ENCODE measurements at regions not wholly inside any gene's neighbourhood (a gene's known extent, or its start where the extent isn't known, plus 50 kb on each side); places are given as distances from the start of the nearest gene placed in this dataset.

- TF ChIP-seq, protein P1, sequence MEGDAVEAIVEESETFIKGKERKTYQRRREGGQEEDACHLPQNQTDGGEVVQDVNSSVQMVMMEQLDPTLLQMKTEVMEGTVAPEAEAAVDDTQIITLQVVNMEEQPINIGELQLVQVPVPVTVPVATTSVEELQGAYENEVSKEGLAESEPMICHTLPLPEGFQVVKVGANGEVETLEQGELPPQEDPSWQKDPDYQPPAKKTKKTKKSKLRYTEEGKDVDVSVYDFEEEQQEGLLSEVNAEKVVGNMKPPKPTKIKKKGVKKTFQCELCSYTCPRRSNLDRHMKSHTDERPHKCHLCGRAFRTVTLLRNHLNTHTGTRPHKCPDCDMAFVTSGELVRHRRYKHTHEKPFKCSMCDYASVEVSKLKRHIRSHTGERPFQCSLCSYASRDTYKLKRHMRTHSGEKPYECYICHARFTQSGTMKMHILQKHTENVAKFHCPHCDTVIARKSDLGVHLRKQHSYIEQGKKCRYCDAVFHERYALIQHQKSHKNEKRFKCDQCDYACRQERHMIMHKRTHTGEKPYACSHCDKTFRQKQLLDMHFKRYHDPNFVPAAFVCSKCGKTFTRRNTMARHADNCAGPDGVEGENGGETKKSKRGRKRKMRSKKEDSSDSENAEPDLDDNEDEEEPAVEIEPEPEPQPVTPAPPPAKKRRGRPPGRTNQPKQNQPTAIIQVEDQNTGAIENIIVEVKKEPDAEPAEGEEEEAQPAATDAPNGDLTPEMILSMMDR (conservative IDR thresholded peaks at IDR 0.05; ENCODE audit: low read length), result no peak
- TF ChIP-seq EZH2phosphoT487 (IDR thresholded peaks at IDR 0.05; ENCODE audit: borderline replicate concordance, low read depth, low read length), result no peak
Measured at GRCh38 chr9:119945686-119946085, 576.5 kb upstream of the BRINP1 start.

Measured in OCI-LY7 (cell line).